ENCODE measurements at regions not wholly inside any gene's neighbourhood (a gene's known extent, or its start where the extent isn't known, plus 50 kb on each side); places are given as distances from the start of the nearest gene placed in this dataset.

- no peaks in the 10 kb centered on the region for H3K27me3 Mint-ChIP-seq
- Histone ChIP-seq H3K4me3 (ENCODE audit: control extremely low read depth in 1 of 5, extremely low read depth in 1 of 5, insufficient read depth in 1 of 5, low read depth in 2 of 5, low read length in 4 of 5) (no peak overlapping the region), H3K9me3 (ENCODE audit: control extremely low read depth in 1 of 3, control insufficient read depth in 2 of 3, insufficient read depth in 1 of 3, low read length in 2 of 3) (no peaks in the 10 kb centered on the region), H3K27me3 (replicated peaks in 1 of 4; ENCODE audit: control extremely low read depth in 1 of 4, control insufficient read depth in 3 of 4, insufficient read depth in 4 of 4, low read length in 3 of 4) (no peaks in the 10 kb centered on the region), H3K36me3 (replicated peaks in 1 of 2; ENCODE audit: control extremely low read depth in 1 of 2, control insufficient read depth in 1 of 2, extremely low read depth in 1 of 2, insufficient read depth in 2 of 2, low read length in 1 of 2) (no peaks in the 10 kb centered on the region), H2AFZ (ENCODE audit: insufficient read depth, low read depth, low read length, poor library complexity, severe bottlenecking) (no peak overlapping the region), H4K20me1 (ENCODE audit: control insufficient read depth, insufficient read depth, low read length, poor library complexity, severe bottlenecking) (no peaks in the 10 kb centered on the region), H3K9ac (ENCODE audit: low read length) (no peak overlapping the region), H3K4me2 (replicated peaks; ENCODE audit: low read depth, low read length, poor library complexity, severe bottlenecking) (no peak overlapping the region), H3K4me1 (ENCODE audit: control insufficient read depth in 2 of 2, insufficient read depth in 2 of 2, low read length in 2 of 2) (no peaks in the 10 kb centered on the region), H3K79me2 (ENCODE audit: control insufficient read depth, insufficient read depth, low read length) (no peaks in the 10 kb centered on the region), H3K27ac (ENCODE audit: low read length in 2 of 2) (no peak overlapping the region)
- DNase-seq (no peak), ATAC-seq (ENCODE audit: low read depth) (no peak)
- TF ChIP-seq CTCF (IDR thresholded peaks at IDR 0.05) = no peak
- no peak for TF ChIP-seq EZH2 (IDR thresholded peaks at IDR 0.05; ENCODE audit: borderline replicate concordance, insufficient read depth, low read depth, low read length, poor library complexity, severe bottlenecking)
- no peak overlapping the region for H3K27ac Mint-ChIP-seq
- intact Hi-C loops (cut with micrococcal nuclease) = no loop called here
- CTCF ChIA-PET = no interaction called here
- POLR2A ChIA-PET = no interaction called here
- no peaks in the 10 kb centered on the region for H3K4me1 Mint-ChIP-seq
- no CpG with 5 or more reads among the region's 4 CpGs for WGBS (ENCODE audit: insufficient coverage)
- no peak overlapping the region for H3K4me3 Mint-ChIP-seq
- peaks cover 11% of the 10 kb centered on the region for H3K9me3 Mint-ChIP-seq (ENCODE audit: insufficient read depth)
These were observed 459.1 kb downstream of the SH2D1A start for GRCh38 chrX:124805486-124805885.

GRCh38 chrX:124814106-124814505, 467.7 kb downstream of the SH2D1A start:
- H3K9me3 ChIP-seq (ENCODE audit: control extremely low read depth in 1 of 3, control insufficient read depth in 2 of 3, insufficient read depth in 1 of 3, low read length in 2 of 3) = no peaks in the 10 kb centered on the region
- WGBS (ENCODE audit: insufficient coverage) = no CpG with 5 or more reads among the region's 1 CpG
- no peaks in the 10 kb centered on the region for H3K79me2 ChIP-seq (ENCODE audit: control insufficient read depth, insufficient read depth, low read length)
- no peak overlapping the region for H3K27ac Mint-ChIP-seq
- H4K20me1 ChIP-seq (ENCODE audit: control insufficient read depth, insufficient read depth, low read length, poor library complexity, severe bottlenecking) = no peaks in the 10 kb centered on the region
- ChIA-PET POLR2A (no interaction called here), CTCF (no interaction called here)
- no peaks in the 10 kb centered on the region for H3K27me3 ChIP-seq (replicated peaks in 1 of 4; ENCODE audit: control extremely low read depth in 1 of 4, control insufficient read depth in 3 of 4, insufficient read depth in 4 of 4, low read length in 3 of 4)
- H3K4me1 ChIP-seq (ENCODE audit: control insufficient read depth in 2 of 2, insufficient read depth in 2 of 2, low read length in 2 of 2) = no peaks in the 10 kb centered on the region
- intact Hi-C loops (cut with micrococcal nuclease) = no loop called here
- H3K9me3 Mint-ChIP-seq (ENCODE audit: insufficient read depth) = no peaks in the 10 kb centered on the region
- ATAC-seq (ENCODE audit: low read depth) (no peak), DNase-seq (no peak)
- H3K4me3 ChIP-seq (ENCODE audit: control extremely low read depth in 1 of 5, extremely low read depth in 1 of 5, insufficient read depth in 1 of 5, low read depth in 2 of 5, low read length in 4 of 5) = no peak overlapping the region
- H3K27ac ChIP-seq (ENCODE audit: low read length in 2 of 2) = no peak overlapping the region
- H2AFZ ChIP-seq (ENCODE audit: insufficient read depth, low read depth, low read length, poor library complexity, severe bottlenecking) = no peak overlapping the region
- H3K4me1 Mint-ChIP-seq = no peaks in the 10 kb centered on the region
- H3K9ac ChIP-seq (ENCODE audit: low read length) = no peak overlapping the region
- H3K27me3 Mint-ChIP-seq = no peaks in the 10 kb centered on the region
- TF ChIP-seq CTCF (IDR thresholded peaks at IDR 0.05) (no peak), EZH2 (IDR thresholded peaks at IDR 0.05; ENCODE audit: borderline replicate concordance, insufficient read depth, low read depth, low read length, poor library complexity, severe bottlenecking) (no peak)
- H3K4me3 Mint-ChIP-seq = no peak overlapping the region
- H3K36me3 ChIP-seq (replicated peaks in 1 of 2; ENCODE audit: control extremely low read depth in 1 of 2, control insufficient read depth in 1 of 2, extremely low read depth in 1 of 2, insufficient read depth in 2 of 2, low read length in 1 of 2) = no peaks in the 10 kb centered on the region
- no peak overlapping the region for H3K4me2 ChIP-seq (replicated peaks; ENCODE audit: low read depth, low read length, poor library complexity, severe bottlenecking)
